SK-N-MC (cell line): ENCODE measurements at regions not wholly inside any gene's neighbourhood (a gene's known extent, or its start where the extent isn't known, plus 50 kb on each side); places are given as distances from the start of the nearest gene placed in this dataset.
"Not testable (repeated sequence)": the region's sequence is repeated elsewhere in the genome, so short reads cannot be mapped to it uniquely, and the experiment has no call there.

ENCODE experiments used
- EZH2 ChIP-seq: fragments of 200-600 bp; sonication (generic); IDR thresholded peaks from one replicate; pipeline ENCODE4 v1.6.1; 2017; ENCODE audit warnings: antibody characterized with exemption
- FOXP2 ChIP-seq: optimal IDR thresholded peaks from 2 replicates; pipeline ENCODE3; 2011; ENCODE audit warnings: mild to moderate bottlenecking, moderate library complexity; ENCODE audit not compliant: insufficient read depth; ENCODE audit errors: extremely low read length, control extremely low read depth
- POLR2AphosphoS5 ChIP-seq: IDR thresholded peaks from 2 replicates; pipeline ENCODE4 v1.6.1; 2012; ENCODE audit warnings: mild to moderate bottlenecking, low read depth, low read length, borderline replicate concordance

GRCh38 chr15:85258559-85259209 lies 121.7 kb upstream of the AKAP13 start:
- not testable (repeated sequence) for TF ChIP-seq EZH2, FOXP2, POLR2AphosphoS5
